H9 (cell line): ENCODE measurements at regions not wholly inside any gene's neighbourhood (a gene's known extent, or its start where the extent isn't known, plus 50 kb on each side); places are given as distances from the start of the nearest gene placed in this dataset.

ENCODE experiments used
- DNase-seq: peaks from one replicate; pipeline ENCODE4 v3.0.0-alpha.2; 2017
- H2AFZ ChIP-seq: one replicate; pipeline ENCODE4 v1.6.1; 2013; ENCODE audit warnings: mild to moderate bottlenecking, low read length, control low read depth, moderate library complexity
- H2AK5ac ChIP-seq: 2 replicates; pipeline ENCODE4 v1.6.1; 2013; ENCODE audit warnings: low read length, control low read depth, mixed read lengths; ENCODE audit not compliant: insufficient read length
- H2BK120ac ChIP-seq: one replicate; pipeline ENCODE4 v1.6.1; 2013; ENCODE audit warnings: low read depth, mild to moderate bottlenecking, low read length, control low read depth, inconsistent platforms; ENCODE audit not compliant: poor library complexity, severe bottlenecking
- H2BK12ac ChIP-seq: 2 replicates; pipeline ENCODE4 v1.6.1; 2013; ENCODE audit warnings: low read length, control low read depth, mixed read lengths, low read depth; ENCODE audit not compliant: insufficient read length
- H2BK15ac ChIP-seq: 2 replicates; pipeline ENCODE4 v1.6.1; 2013; ENCODE audit warnings: low read depth, low read length, control low read depth
- H2BK20ac ChIP-seq: one replicate; pipeline ENCODE4 v1.6.1; 2013; ENCODE audit warnings: low read depth, mild to moderate bottlenecking, low read length, control low read depth, inconsistent platforms; ENCODE audit not compliant: poor library complexity, severe bottlenecking
- H2BK5ac ChIP-seq: 2 replicates; pipeline ENCODE4 v1.6.1; 2013; ENCODE audit warnings: low read length, control low read depth, mixed read lengths; ENCODE audit not compliant: insufficient read length
- H3K14ac ChIP-seq: 2 replicates; pipeline ENCODE4 v1.6.1; 2013; ENCODE audit warnings: low read length, control low read depth; ENCODE audit not compliant: insufficient read depth
- H3K18ac ChIP-seq: 2 replicates; pipeline ENCODE4 v1.6.1; 2013; ENCODE audit warnings: low read depth, mild to moderate bottlenecking, mixed read lengths, low read length, control low read depth; ENCODE audit not compliant: insufficient read length
- H3K23ac ChIP-seq: 2 replicates; pipeline ENCODE4 v1.6.1; 2013; ENCODE audit warnings: low read length, control low read depth, mixed read lengths, low read depth; ENCODE audit not compliant: insufficient read length
- H3K23me2 ChIP-seq: 2 replicates; pipeline ENCODE4 v1.6.1; 2013; ENCODE audit warnings: low read depth, mild to moderate bottlenecking, mixed read lengths, low read length, control low read depth; ENCODE audit not compliant: insufficient read length, poor library complexity, severe bottlenecking
- H3K27ac ChIP-seq: 2 replicates; pipeline ENCODE4 v1.5.1; 2013; ENCODE audit warnings: low read length, control low read depth, mixed read lengths, low read depth; ENCODE audit not compliant: insufficient read length
- H3K27me3 ChIP-seq: 2 replicates; pipeline ENCODE4 v1.6.1; 2013; ENCODE audit warnings: low read length, control low read depth, inconsistent platforms; ENCODE audit not compliant: insufficient read depth
- H3K4ac ChIP-seq: 2 replicates; pipeline ENCODE4 v1.6.1; 2013; ENCODE audit warnings: low read depth, mild to moderate bottlenecking, control low read depth, inconsistent platforms, low read length, moderate library complexity
- H3K4me1 ChIP-seq: 2 replicates; pipeline ENCODE4 v1.6.1; 2013; ENCODE audit warnings: low read length, control low read depth, inconsistent platforms; ENCODE audit not compliant: insufficient read depth
- H3K4me2 ChIP-seq: 2 replicates; pipeline ENCODE4 v1.6.1; 2013; ENCODE audit warnings: low read length, control low read depth, mixed read lengths; ENCODE audit not compliant: insufficient read length, insufficient read depth
- H3K56ac ChIP-seq: 2 replicates; pipeline ENCODE4 v1.6.1; 2013; ENCODE audit warnings: low read depth, mild to moderate bottlenecking, mixed read lengths, low read length, control low read depth; ENCODE audit not compliant: insufficient read length
- H3K79me1 ChIP-seq: 2 replicates; pipeline ENCODE4 v1.6.1; 2013; ENCODE audit warnings: low read depth, mild to moderate bottlenecking, moderate library complexity, low read length, control low read depth, inconsistent platforms; ENCODE audit not compliant: insufficient read depth, poor library complexity, severe bottlenecking
- H3K79me2 ChIP-seq: 2 replicates; pipeline ENCODE4 v1.6.1; 2013; ENCODE audit warnings: low read length, control low read depth, inconsistent platforms; ENCODE audit not compliant: insufficient read depth
- H3K9ac ChIP-seq: 2 replicates; pipeline ENCODE4 v1.6.1; 2013; ENCODE audit warnings: low read length, control low read depth, mixed read lengths; ENCODE audit not compliant: insufficient read length; ENCODE audit errors: extremely low read depth
- H3K9me3 ChIP-seq: one replicate; pipeline ENCODE4 v1.6.1; 2013; ENCODE audit warnings: low read depth, low read length, inconsistent platforms; ENCODE audit not compliant: control insufficient read depth
- H3T11ph ChIP-seq: one replicate; pipeline ENCODE4 v1.6.1; 2013; ENCODE audit warnings: mild to moderate bottlenecking, low read length, control low read depth, inconsistent platforms
- H4K20me1 ChIP-seq: one replicate; pipeline ENCODE4 v1.6.1; 2013; ENCODE audit not compliant: control insufficient read depth, insufficient read length, insufficient read depth
- H4K5ac ChIP-seq: 2 replicates; pipeline ENCODE4 v1.6.1; 2013; ENCODE audit warnings: low read depth, mild to moderate bottlenecking, mixed read lengths, low read length, control low read depth; ENCODE audit not compliant: insufficient read length
- H4K8ac ChIP-seq: replicated peaks from 2 replicates; pipeline ENCODE4 v1.6.1; 2013; ENCODE audit warnings: low read length, control low read depth, mixed read lengths, low read depth; ENCODE audit not compliant: insufficient read length
- H4K91ac ChIP-seq: 2 replicates; pipeline ENCODE4 v1.6.1; 2013; ENCODE audit warnings: low read depth, mild to moderate bottlenecking, moderate library complexity, mixed read lengths, low read length, control low read depth; ENCODE audit not compliant: insufficient read length
- H3K27ac Mint-ChIP-seq, 3 experiments: 2 replicates in 2 of 3; 3 replicates in 1 of 3; pipeline ENCODE4 v1.8.0; 2020 to 2021; ENCODE audit warnings: mixed read lengths in 3 of 3, mild to moderate bottlenecking in 1 of 3, moderate library complexity in 1 of 3
- H3K27me3 Mint-ChIP-seq: 2 replicates; pipeline ENCODE4 v1.8.0; 2021; ENCODE audit warnings: low read depth, mild to moderate bottlenecking, moderate library complexity, mixed read lengths
- H3K36me3 Mint-ChIP-seq, 3 experiments: 2 replicates in 2 of 3; 3 replicates in 1 of 3; pipeline ENCODE4 v1.8.0; 2020 to 2021; ENCODE audit warnings: low read depth in 3 of 3, mixed read lengths in 3 of 3; ENCODE audit not compliant: insufficient read depth in 1 of 3
- H3K4me1 Mint-ChIP-seq, 2 experiments: 2 replicates each; pipeline ENCODE4 v1.8.0; 2020; ENCODE audit warnings: mixed read lengths in 2 of 2
- H3K4me3 Mint-ChIP-seq, 2 experiments: 2 replicates in 1 of 2; 3 replicates in 1 of 2; pipeline ENCODE4 v1.8.0; 2020 to 2021; ENCODE audit warnings: mild to moderate bottlenecking in 2 of 2, mixed read lengths in 2 of 2, moderate library complexity in 1 of 2
- H3K9me3 Mint-ChIP-seq, 2 experiments: 2 replicates in 1 of 2; 3 replicates in 1 of 2; pipeline ENCODE4 v1.8.0; 2020; ENCODE audit warnings: mild to moderate bottlenecking in 2 of 2, mixed read lengths in 2 of 2, moderate library complexity in 1 of 2
- CTCF ChIP-seq: fragments of 200-600 bp; sonication (generic); conservative IDR thresholded peaks from 3 replicates; pipeline ENCODE4 v1.8.0; 2021; ENCODE audit warnings: antibody characterized with exemption, mild to moderate bottlenecking
- WGBS: extraction: QIAGEN DNeasy Blood & Tissue Kit; methylation state at CpG from one replicate; pipeline ENCODE4 v1.1.7; 2013; ENCODE audit warnings: missing lambda C conversion rate, low lambda C conversion rate, mixed read lengths; ENCODE audit not compliant: insufficient read length; ENCODE audit errors: extremely low coverage; 5-methylcytosine and 5-hydroxymethylcytosine counted together

- Histone ChIP-seq H2BK5ac (no peak overlapping the region), H4K5ac (no peak overlapping the region), H3K4ac (no peak overlapping the region), H3K27me3 (no peaks in the 10 kb centered on the region), H3K14ac (no peak overlapping the region), H2AK5ac (no peak overlapping the region), H4K8ac (no peak overlapping the region), H2BK15ac (no peak overlapping the region), H3K18ac (no peak overlapping the region), H2BK12ac (no peak overlapping the region), H3K4me2 (no peak overlapping the region), H3K56ac (no peak overlapping the region), H3K23me2 (no peaks in the 10 kb centered on the region), H2AFZ (no peak overlapping the region), H3K79me1 (no peaks in the 10 kb centered on the region), H3K27ac (no peak overlapping the region), H3K79me2 (no peaks in the 10 kb centered on the region), H3T11ph (no peak overlapping the region), H3K9me3 (no peaks in the 10 kb centered on the region), H2BK20ac (no peak overlapping the region), H2BK120ac (no peak overlapping the region), H4K20me1 (no peaks in the 10 kb centered on the region), H3K9ac (no peak overlapping the region), H3K4me1 (no peaks in the 10 kb centered on the region), H3K23ac (no peak overlapping the region), H4K91ac (no peak overlapping the region)
- H3K36me3 Mint-ChIP-seq: peaks cover 6 to 19% (median 7%) of the 10 kb centered on the region in 3 experiments; a peak in 5 of 7 replicates
- H3K9me3 Mint-ChIP-seq: peaks cover 16 to 17% of the 10 kb centered on the region in 2 experiments
- TF ChIP-seq CTCF: no peak
- H3K27ac Mint-ChIP-seq: no peak overlapping the region
- H3K4me3 Mint-ChIP-seq: no peak overlapping the region
- WGBS: no CpG with 5 or more reads among the region's 12 CpGs
- no peak for DNase-seq
- peaks cover 4% of the 10 kb centered on the region; the same call in 1 of the 2 replicates for H3K27me3 Mint-ChIP-seq
- peaks cover 2 to 8% of the 10 kb centered on the region in 2 experiments; a peak in 2 of 4 replicates for H3K4me1 Mint-ChIP-seq
These were observed 89.4 kb upstream of the TSHZ3 start for GRCh38 chr19:31438401-31439269.
